GM12878 (cell line): ENCODE measurements at regions not wholly inside any gene's neighbourhood (a gene's known extent, or its start where the extent isn't known, plus 50 kb on each side); places are given as distances from the start of the nearest gene placed in this dataset.

Source experiments
- ATAC-seq: fragments of 200-7000 bp; cut with Tn5 transposase; 3 replicates; pipeline ENCODE4 v1.9.1; 2020; ENCODE audit warnings: mild to moderate bottlenecking, moderate library complexity
- BruUV-seq: library from RNA; stranded (reverse); fragments of 400-500 nt; replicated peaks from 2 replicates; lab custom pipeline; 2021; lab: Mats Ljungman, UMichigan
- CTCF ChIA-PET: fragments of 300-600 bp; sonication (Branson Sonifier 250); formaldehyde crosslinking; extraction: SDS; loops from one replicate; lab custom pipeline; 2021; ENCODE audit warnings: inconsistent platforms; lab: Yijun Ruan, JAX
- POLR2A ChIA-PET: fragments of 350-600 bp; formaldehyde crosslinking; extraction: SDS; loops from one replicate; lab custom pipeline; 2021; ENCODE audit warnings: inconsistent platforms; lab: Charles Lee
- RAD21 ChIA-PET: fragments of 300-600 bp; sonication (Branson Sonifier 250); formaldehyde crosslinking; loops from one replicate; lab custom pipeline; 2023; ENCODE audit warnings: antibody characterized with exemption; ENCODE audit not compliant: unreplicated experiment; lab: Charles Lee
- SMC1A ChIA-PET: fragments of 300-600 bp; sonication (Branson Sonifier 250); formaldehyde crosslinking; loops from one replicate; lab custom pipeline; 2023; ENCODE audit not compliant: unreplicated experiment, uncharacterized antibody; lab: Charles Lee
- DNase-seq: peaks from one replicate; pipeline ENCODE4 v3.0.0-alpha.2; 2011; ENCODE audit warnings: low read depth, low spot score
- FAIRE-seq: peaks from 3 replicates; lab custom pipeline; 2011; peaks lifted over from hg19 to GRCh38; lab: Jason Lieb, UNC
- H2AFZ ChIP-seq: 2 replicates; pipeline ENCODE4 v1.6.0; 2011; ENCODE audit warnings: low read depth, low read length, control low read depth; ENCODE audit not compliant: control insufficient read depth
- H3K27ac ChIP-seq: 2 replicates; pipeline ENCODE4 v1.5.1; 2011; ENCODE audit warnings: control low read depth; ENCODE audit not compliant: control insufficient read depth, insufficient read depth
- H3K27me3 ChIP-seq, 2 experiments: replicated peaks in 1 of 2; 2 replicates each; pipeline versions ENCODE4 v1.6.0 to v1.6.1; 2011; ENCODE audit warnings: low read length in 1 of 2; ENCODE audit not compliant: control insufficient read depth in 2 of 2, insufficient read depth in 2 of 2
- H3K36me3 ChIP-seq, 2 experiments: 2 replicates each; pipeline ENCODE4 v1.5.1; 2011; ENCODE audit warnings: low read length in 1 of 2; ENCODE audit not compliant: control insufficient read depth in 2 of 2, insufficient read depth in 2 of 2
- H3K4me1 ChIP-seq: 2 replicates; pipeline ENCODE4 v1.6.1; 2011; ENCODE audit warnings: mild to moderate bottlenecking, low read length, moderate library complexity, mixed read lengths; ENCODE audit not compliant: control insufficient read depth, insufficient read depth
- H3K4me2 ChIP-seq: 2 replicates; pipeline ENCODE4 v1.6.0; 2011; ENCODE audit warnings: control low read depth; ENCODE audit not compliant: control insufficient read depth, insufficient read depth
- H3K4me3 ChIP-seq: fragments of 200-600 bp; sonication (generic); 2 replicates; pipeline ENCODE4 v1.5.1; 2016
- H3K79me2 ChIP-seq: 2 replicates; pipeline ENCODE4 v1.6.0; 2011; ENCODE audit warnings: low read length; ENCODE audit not compliant: control insufficient read depth, insufficient read depth
- H3K9ac ChIP-seq: 2 replicates; pipeline ENCODE4 v1.8.0; 2011; ENCODE audit warnings: low read length, control low read depth, mixed read lengths; ENCODE audit not compliant: control insufficient read depth, insufficient read depth
- H3K9me3 ChIP-seq: replicated peaks from 3 replicates; pipeline ENCODE4 v1.5.1; 2011; ENCODE audit warnings: mild to moderate bottlenecking, low read length; ENCODE audit not compliant: control insufficient read depth, insufficient read depth
- H4K20me1 ChIP-seq: 2 replicates; pipeline ENCODE4 v1.6.0; 2011; ENCODE audit not compliant: control insufficient read depth, insufficient read depth
- BMI1 ChIP-seq: fragments of 450-650 bp; IDR thresholded peaks from 2 replicates; pipeline ENCODE4 v1.6.1; 2016; ENCODE audit warnings: mild to moderate bottlenecking, moderate library complexity, borderline replicate concordance
- CHD4 ChIP-seq: fragments of 200-600 bp; sonication (generic); IDR thresholded peaks from 2 replicates; pipeline ENCODE4 v1.6.1; 2016; ENCODE audit warnings: mild to moderate bottlenecking
- E2F8 ChIP-seq: fragments of 450-650 bp; IDR thresholded peaks from 2 replicates; pipeline ENCODE4 v1.6.1; 2018; ENCODE audit warnings: mild to moderate bottlenecking, low read depth, moderate library complexity; ENCODE audit not compliant: partially characterized antibody
- FOS ChIP-seq: IDR thresholded peaks from 3 replicates; pipeline ENCODE4 v1.6.1; 2011; ENCODE audit warnings: borderline replicate concordance; ENCODE audit not compliant: insufficient read length; ENCODE audit errors: extremely low read depth
- IKZF1 ChIP-seq: fragments of 450-650 bp; conservative IDR thresholded peaks from 2 replicates; pipeline ENCODE4 v1.6.1; 2017; ENCODE audit warnings: antibody characterized with exemption, mild to moderate bottlenecking
- IRF4 ChIP-seq: IDR thresholded peaks from 2 replicates; pipeline ENCODE4 v1.6.1; 2011; ENCODE audit warnings: low read depth, low read length
- KDM1A ChIP-seq: fragments of 200-600 bp; sonication (generic); IDR thresholded peaks from 2 replicates; pipeline ENCODE4 v1.6.1; 2016; ENCODE audit warnings: borderline replicate concordance
- NFXL1 ChIP-seq: fragments of 450-650 bp; IDR thresholded peaks from 2 replicates; pipeline ENCODE4 v1.6.1; 2017; ENCODE audit warnings: antibody characterized with exemption, mild to moderate bottlenecking, borderline replicate concordance
- NKRF ChIP-seq: fragments of 450-650 bp; conservative IDR thresholded peaks from 2 replicates; pipeline ENCODE4 v1.6.1; 2017; ENCODE audit warnings: mild to moderate bottlenecking, moderate library complexity
- NR2C1 ChIP-seq: fragments of 450-650 bp; IDR thresholded peaks from 2 replicates; pipeline ENCODE4 v1.6.1; 2017; ENCODE audit warnings: antibody characterized with exemption, mild to moderate bottlenecking, moderate library complexity
- POLR2A ChIP-seq: IDR thresholded peaks from 2 replicates; pipeline ENCODE4 v1.6.1; 2011; ENCODE audit warnings: low read depth, mild to moderate bottlenecking, low read length
- RB1 ChIP-seq: fragments of 450-650 bp; formaldehyde crosslinking; IDR thresholded peaks from 2 replicates; pipeline ENCODE4 v1.6.1; 2017; ENCODE audit warnings: mild to moderate bottlenecking, borderline replicate concordance
- RCOR1 ChIP-seq: conservative IDR thresholded peaks from 2 replicates; pipeline ENCODE4 v1.6.1; 2012; ENCODE audit warnings: low read depth, low read length, improper control_type of control experiment
- RELA ChIP-seq: fragments of 450-650 bp; IDR thresholded peaks from 2 replicates; pipeline ENCODE4 v1.8.0; 2014; ENCODE audit warnings: borderline replicate concordance; ENCODE audit not compliant: partially characterized antibody
- SIN3A ChIP-seq: IDR thresholded peaks from 2 replicates; pipeline ENCODE4 v1.6.1; 2012; ENCODE audit warnings: low read depth, low read length, improper control_type of control experiment
- SMAD1 ChIP-seq: fragments of 450-650 bp; IDR thresholded peaks from 2 replicates; pipeline ENCODE4 v1.6.1; 2018; ENCODE audit warnings: mild to moderate bottlenecking, low read depth; ENCODE audit not compliant: partially characterized antibody
- SMARCA5 ChIP-seq: fragments of 450-650 bp; IDR thresholded peaks from 2 replicates; pipeline ENCODE4 v1.6.1; 2017; ENCODE audit warnings: mild to moderate bottlenecking
- SUPT20H ChIP-seq: IDR thresholded peaks from 2 replicates; pipeline ENCODE4 v1.6.1; 2011; ENCODE audit warnings: low read depth, mild to moderate bottlenecking, low read length, moderate library complexity, borderline replicate concordance; ENCODE audit not compliant: control insufficient read depth
- ZNF384 ChIP-seq: IDR thresholded peaks from 2 replicates; pipeline ENCODE4 v1.6.1; 2012; ENCODE audit warnings: low read depth, mild to moderate bottlenecking, low read length, improper control_type of control experiment, borderline replicate concordance
- WGBS: methylation state at CpG from one replicate; pipeline ENCODE4 v1.1.6; 2016; ENCODE audit warnings: low lambda C conversion rate; ENCODE audit not compliant: insufficient replicate concordance, insufficient coverage; ENCODE audit errors: missing lambda C conversion rate; 5-methylcytosine and 5-hydroxymethylcytosine counted together
- in situ Hi-C: fragments of 300-500 bp; cut with MboI; formaldehyde crosslinking; loops from 9 replicates; pipeline ENCODE4 v1.14.3; 2018; ENCODE audit warnings: mixed read lengths
- intact Hi-C: fragments of 100-400 bp; cut with micrococcal nuclease; formaldehyde crosslinking; loops from one replicate; pipeline ENCODE4 v1.14.2; 2022; ENCODE audit not compliant: unreplicated experiment
- TF ChIP-seq, protein P1 (sequence below): fragments of 450-650 bp; IDR thresholded peaks from 2 replicates; pipeline ENCODE4 v1.6.1; 2017; ENCODE audit warnings: mild to moderate bottlenecking

DNA sequence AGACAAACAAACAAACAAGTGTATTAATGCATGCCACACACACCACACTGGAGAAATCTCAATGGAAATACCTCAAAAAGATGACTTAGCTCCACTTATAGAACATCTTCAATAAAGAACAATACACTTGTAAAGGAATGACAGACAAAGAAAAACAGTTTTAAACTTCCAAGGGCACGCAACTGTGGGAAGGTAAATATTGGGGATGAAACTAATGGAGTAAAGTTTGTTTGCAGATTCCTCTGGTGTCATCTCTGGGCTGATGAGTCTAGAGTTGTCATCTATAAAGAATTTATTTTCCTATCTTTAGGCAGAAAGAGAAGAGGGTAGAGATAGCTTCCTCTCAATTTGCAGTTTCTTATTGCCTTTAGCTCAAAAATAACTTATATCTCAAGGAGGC lies 144.0 kb upstream of the ZC3H15 start:
- ChIA-PET SMC1A (interaction anchor here (1.9 to 2.5 kb wide), 2 partner anchors 10 to 19 kb away, joined by 6 to 8 read pairs; no protein-coding TSS in a partner anchor), RAD21 (interaction anchor here (1.2 kb wide), 1 partner anchor 13 kb away, joined by 3 read pairs; no protein-coding TSS in a partner anchor), CTCF (interaction anchor here (1.1 to 1.3 kb wide), 3 partner anchors 9 to 13 kb away, joined by 3 read pairs; no protein-coding TSS in a partner anchor), POLR2A (no interaction called here)
- intact Hi-C loops (no loop called here), in situ Hi-C loops (no loop called here)
- no peak overlapping the region for H3K4me2 ChIP-seq
- no peak overlapping the region for H3K27ac ChIP-seq
- 100% methylated on average over 1 of the region's 1 CpG for WGBS
- TF ChIP-seq NFXL1 (no peak), IKZF1 (no peak), ZNF384 (no peak), RCOR1 (no peak), NKRF (no peak), KDM1A (no peak), IRF4 (no peak), SIN3A (no peak), RELA (no peak), SMAD1 (no peak), BMI1 (no peak), RB1 (no peak), CHD4 (no peak), POLR2A (no peak), SUPT20H (no peak), SMARCA5 (no peak), E2F8 (no peak), FOS (no peak), NR2C1 (no peak)
- TF ChIP-seq, protein P1, sequence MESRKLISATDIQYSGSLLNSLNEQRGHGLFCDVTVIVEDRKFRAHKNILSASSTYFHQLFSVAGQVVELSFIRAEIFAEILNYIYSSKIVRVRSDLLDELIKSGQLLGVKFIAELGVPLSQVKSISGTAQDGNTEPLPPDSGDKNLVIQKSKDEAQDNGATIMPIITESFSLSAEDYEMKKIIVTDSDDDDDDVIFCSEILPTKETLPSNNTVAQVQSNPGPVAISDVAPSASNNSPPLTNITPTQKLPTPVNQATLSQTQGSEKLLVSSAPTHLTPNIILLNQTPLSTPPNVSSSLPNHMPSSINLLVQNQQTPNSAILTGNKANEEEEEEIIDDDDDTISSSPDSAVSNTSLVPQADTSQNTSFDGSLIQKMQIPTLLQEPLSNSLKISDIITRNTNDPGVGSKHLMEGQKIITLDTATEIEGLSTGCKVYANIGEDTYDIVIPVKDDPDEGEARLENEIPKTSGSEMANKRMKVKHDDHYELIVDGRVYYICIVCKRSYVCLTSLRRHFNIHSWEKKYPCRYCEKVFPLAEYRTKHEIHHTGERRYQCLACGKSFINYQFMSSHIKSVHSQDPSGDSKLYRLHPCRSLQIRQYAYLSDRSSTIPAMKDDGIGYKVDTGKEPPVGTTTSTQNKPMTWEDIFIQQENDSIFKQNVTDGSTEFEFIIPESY, result no peak
- BruUV-seq, result no TSS peak
- H3K9me3 ChIP-seq, result no peaks in the 10 kb centered on the region
- H3K4me1 ChIP-seq, result no peaks in the 10 kb centered on the region
- no peaks in the 10 kb centered on the region for H3K27me3 ChIP-seq
- DNase-seq (no peak), FAIRE-seq (no peak), ATAC-seq (no peak)
- H2AFZ ChIP-seq, result no peak overlapping the region
- no peaks in the 10 kb centered on the region for H4K20me1 ChIP-seq
- no peak overlapping the region for H3K9ac ChIP-seq
- no peak overlapping the region for H3K4me3 ChIP-seq
- H3K79me2 ChIP-seq, result no peaks in the 10 kb centered on the region
- no peaks in the 10 kb centered on the region for H3K36me3 ChIP-seq
